Loucy (cell line): ENCODE measurements at regions not wholly inside any gene's neighbourhood (a gene's known extent, or its start where the extent isn't known, plus 50 kb on each side); places are given as distances from the start of the nearest gene placed in this dataset.

Source experiments
- EZH2phosphoT487 ChIP-seq: fragments of 200-600 bp; IDR thresholded peaks from 2 replicates; pipeline ENCODE4 v1.6.1; 2018; ENCODE audit warnings: antibody characterized with exemption, mild to moderate bottlenecking, moderate library complexity, borderline replicate concordance
- TF ChIP-seq, protein P1 (sequence below): fragments of 200-600 bp; sonication (generic); conservative IDR thresholded peaks from 2 replicates; pipeline ENCODE4 v1.5.1; 2014; ENCODE audit warnings: mild to moderate bottlenecking, antibody characterized with exemption, low read length

DNA sequence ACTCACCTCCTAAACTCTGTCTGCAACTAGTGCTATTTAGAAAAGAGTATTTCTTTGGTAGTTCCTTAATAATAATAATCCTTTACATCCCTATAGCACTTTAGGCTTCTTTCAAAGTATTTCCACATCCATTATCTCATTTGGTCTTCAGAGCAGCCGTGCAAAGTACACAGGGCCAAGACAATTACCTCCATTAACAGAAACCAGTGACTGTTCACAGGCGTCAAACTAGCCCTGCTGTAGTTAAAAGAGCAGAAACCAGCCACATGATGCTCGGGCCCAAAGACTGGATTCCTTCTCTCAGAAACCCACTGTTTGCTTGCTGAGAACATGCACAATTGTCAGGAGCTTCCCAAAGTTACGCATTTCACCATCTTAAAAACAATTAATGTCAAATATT, 396.0 kb upstream of the DAB1 start:
- TF ChIP-seq, protein P1, sequence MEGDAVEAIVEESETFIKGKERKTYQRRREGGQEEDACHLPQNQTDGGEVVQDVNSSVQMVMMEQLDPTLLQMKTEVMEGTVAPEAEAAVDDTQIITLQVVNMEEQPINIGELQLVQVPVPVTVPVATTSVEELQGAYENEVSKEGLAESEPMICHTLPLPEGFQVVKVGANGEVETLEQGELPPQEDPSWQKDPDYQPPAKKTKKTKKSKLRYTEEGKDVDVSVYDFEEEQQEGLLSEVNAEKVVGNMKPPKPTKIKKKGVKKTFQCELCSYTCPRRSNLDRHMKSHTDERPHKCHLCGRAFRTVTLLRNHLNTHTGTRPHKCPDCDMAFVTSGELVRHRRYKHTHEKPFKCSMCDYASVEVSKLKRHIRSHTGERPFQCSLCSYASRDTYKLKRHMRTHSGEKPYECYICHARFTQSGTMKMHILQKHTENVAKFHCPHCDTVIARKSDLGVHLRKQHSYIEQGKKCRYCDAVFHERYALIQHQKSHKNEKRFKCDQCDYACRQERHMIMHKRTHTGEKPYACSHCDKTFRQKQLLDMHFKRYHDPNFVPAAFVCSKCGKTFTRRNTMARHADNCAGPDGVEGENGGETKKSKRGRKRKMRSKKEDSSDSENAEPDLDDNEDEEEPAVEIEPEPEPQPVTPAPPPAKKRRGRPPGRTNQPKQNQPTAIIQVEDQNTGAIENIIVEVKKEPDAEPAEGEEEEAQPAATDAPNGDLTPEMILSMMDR, result no peak
- no peak for TF ChIP-seq EZH2phosphoT487
